Panc1 (cell line): ENCODE measurements at regions not wholly inside any gene's neighbourhood (a gene's known extent, or its start where the extent isn't known, plus 50 kb on each side); places are given as distances from the start of the nearest gene placed in this dataset.

Experiments used
- ATAC-seq: fragments of 200-7000 bp; cut with Tn5 transposase; 2 replicates; pipeline ENCODE4 v1.9.1; 2020; ENCODE audit warnings: mild to moderate bottlenecking, moderate library complexity
- BruUV-seq: library from RNA; stranded (reverse); fragments of 400-500 nt; replicated peaks from 2 replicates; lab custom pipeline; 2021; lab: Mats Ljungman, UMichigan
- CTCF ChIA-PET: fragments of 300-600 bp; sonication (Branson Sonifier 250); formaldehyde crosslinking; loops from one replicate; lab custom pipeline; 2022; ENCODE audit warnings: antibody characterized with exemption; lab: Charles Lee
- POLR2A ChIA-PET: fragments of 300-600 bp; sonication (Branson Sonifier 250); formaldehyde crosslinking; loops from one replicate; lab custom pipeline; 2022; ENCODE audit warnings: antibody characterized with exemption; lab: Charles Lee
- DNase-seq: peaks from one replicate; pipeline ENCODE4 v3.0.0-alpha.2; 2010; ENCODE audit warnings: low read depth, low spot score
- H3K27ac ChIP-seq: 2 replicates; pipeline ENCODE4 v1.5.1; 2011; ENCODE audit warnings: mild to moderate bottlenecking, low read length, inconsistent platforms
- H3K27me3 ChIP-seq: fragments of 200-500 bp; sonication (Bioruptor generic); 2 replicates; pipeline ENCODE4 v1.6.0; 2014; ENCODE audit warnings: low read length, inconsistent platforms; ENCODE audit not compliant: control insufficient read depth, insufficient read depth
- H3K36me3 ChIP-seq: fragments of 200-500 bp; sonication (Bioruptor generic); 2 replicates; pipeline ENCODE4 v1.5.1; 2014; ENCODE audit warnings: inconsistent platforms, mild to moderate bottlenecking, low read length, moderate library complexity; ENCODE audit not compliant: control insufficient read depth, insufficient read depth
- H3K4me1 ChIP-seq: 2 replicates; pipeline ENCODE4 v1.5.1; 2011; ENCODE audit warnings: inconsistent platforms, mild to moderate bottlenecking, low read length, moderate library complexity; ENCODE audit not compliant: control insufficient read depth, insufficient read depth
- H3K4me3 ChIP-seq, 2 experiments: 2 replicates each; pipeline ENCODE4 v1.5.1; 2011 to 2012; ENCODE audit warnings: low read depth in 2 of 2, low read length in 2 of 2, mild to moderate bottlenecking in 2 of 2, inconsistent platforms in 1 of 2, moderate library complexity in 1 of 2
- H3K9me3 ChIP-seq: fragments of 200-500 bp; sonication (Bioruptor generic); 2 replicates; pipeline ENCODE4 v1.5.1; 2014; ENCODE audit warnings: low read depth, mild to moderate bottlenecking, inconsistent platforms, low read length, moderate library complexity; ENCODE audit not compliant: control insufficient read depth, insufficient read depth
- POLR2AphosphoS5 ChIP-seq: IDR thresholded peaks from 2 replicates; pipeline ENCODE4 v1.6.1; 2012; ENCODE audit warnings: mild to moderate bottlenecking, low read depth, low read length, moderate library complexity
- SIN3A ChIP-seq: IDR thresholded peaks from 2 replicates; pipeline ENCODE4 v1.6.1; 2012; ENCODE audit warnings: low read depth, mild to moderate bottlenecking, low read length, moderate library complexity, borderline replicate concordance; ENCODE audit not compliant: insufficient read depth
- TCF7L2 ChIP-seq: IDR thresholded peaks from 2 replicates; pipeline ENCODE4 v1.6.1; 2011; ENCODE audit warnings: mild to moderate bottlenecking, low read depth, low read length, inconsistent platforms
- in situ Hi-C: cut with HindIII; loops from 2 replicates; pipeline ENCODE4 v1.10.0; 2016; ENCODE audit warnings: low sequenced_read_pairs, low pct_unique_long_range_greater_than_20kb
- intact Hi-C: fragments of 100-400 bp; cut with micrococcal nuclease; formaldehyde crosslinking; loops from one replicate; pipeline ENCODE4 v1.10.0; 2022; ENCODE audit not compliant: unreplicated experiment
- TF ChIP-seq, protein P1 (sequence below): fragments of 450-650 bp; IDR thresholded peaks from 2 replicates; pipeline ENCODE4 v1.5.1; 2017; ENCODE audit warnings: mild to moderate bottlenecking
- TF ChIP-seq, protein P2 (sequence below), 2 experiments: IDR thresholded peaks; 2 replicates each; pipeline ENCODE4 v1.6.1; 2011 to 2012; ENCODE audit warnings: low read depth in 2 of 2, control low read depth in 1 of 2, low read length in 1 of 2, mild to moderate bottlenecking in 1 of 2, moderate library complexity in 1 of 2; ENCODE audit not compliant: insufficient read depth in 1 of 2

- in situ Hi-C loops (no loop called here), intact Hi-C loops (no loop called here)
These were observed 340.9 kb downstream of the AACS start for GRCh38 chr12:125406131-125406530.

GRCh38 chr12:125408718-125409117 lies 343.5 kb downstream of the AACS start:
- no peak for ATAC-seq
- Histone ChIP-seq H3K27ac (no peak overlapping the region), H3K36me3 (no peaks in the 10 kb centered on the region), H3K4me1 (no peaks in the 10 kb centered on the region), H3K27me3 (peaks cover 5% of the 10 kb centered on the region; the same call in 1 of the 2 replicates), H3K9me3 (no peaks in the 10 kb centered on the region), H3K4me3 (no peak overlapping the region)
- ChIA-PET CTCF (no interaction called here), POLR2A (no interaction called here)
- no TSS peak for BruUV-seq
- DNase-seq = no peak
- TF ChIP-seq POLR2AphosphoS5 (no peak), TCF7L2 (no peak), SIN3A (no peak)
- TF ChIP-seq, protein P1, sequence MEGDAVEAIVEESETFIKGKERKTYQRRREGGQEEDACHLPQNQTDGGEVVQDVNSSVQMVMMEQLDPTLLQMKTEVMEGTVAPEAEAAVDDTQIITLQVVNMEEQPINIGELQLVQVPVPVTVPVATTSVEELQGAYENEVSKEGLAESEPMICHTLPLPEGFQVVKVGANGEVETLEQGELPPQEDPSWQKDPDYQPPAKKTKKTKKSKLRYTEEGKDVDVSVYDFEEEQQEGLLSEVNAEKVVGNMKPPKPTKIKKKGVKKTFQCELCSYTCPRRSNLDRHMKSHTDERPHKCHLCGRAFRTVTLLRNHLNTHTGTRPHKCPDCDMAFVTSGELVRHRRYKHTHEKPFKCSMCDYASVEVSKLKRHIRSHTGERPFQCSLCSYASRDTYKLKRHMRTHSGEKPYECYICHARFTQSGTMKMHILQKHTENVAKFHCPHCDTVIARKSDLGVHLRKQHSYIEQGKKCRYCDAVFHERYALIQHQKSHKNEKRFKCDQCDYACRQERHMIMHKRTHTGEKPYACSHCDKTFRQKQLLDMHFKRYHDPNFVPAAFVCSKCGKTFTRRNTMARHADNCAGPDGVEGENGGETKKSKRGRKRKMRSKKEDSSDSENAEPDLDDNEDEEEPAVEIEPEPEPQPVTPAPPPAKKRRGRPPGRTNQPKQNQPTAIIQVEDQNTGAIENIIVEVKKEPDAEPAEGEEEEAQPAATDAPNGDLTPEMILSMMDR = no peak
- TF ChIP-seq, protein P2, sequence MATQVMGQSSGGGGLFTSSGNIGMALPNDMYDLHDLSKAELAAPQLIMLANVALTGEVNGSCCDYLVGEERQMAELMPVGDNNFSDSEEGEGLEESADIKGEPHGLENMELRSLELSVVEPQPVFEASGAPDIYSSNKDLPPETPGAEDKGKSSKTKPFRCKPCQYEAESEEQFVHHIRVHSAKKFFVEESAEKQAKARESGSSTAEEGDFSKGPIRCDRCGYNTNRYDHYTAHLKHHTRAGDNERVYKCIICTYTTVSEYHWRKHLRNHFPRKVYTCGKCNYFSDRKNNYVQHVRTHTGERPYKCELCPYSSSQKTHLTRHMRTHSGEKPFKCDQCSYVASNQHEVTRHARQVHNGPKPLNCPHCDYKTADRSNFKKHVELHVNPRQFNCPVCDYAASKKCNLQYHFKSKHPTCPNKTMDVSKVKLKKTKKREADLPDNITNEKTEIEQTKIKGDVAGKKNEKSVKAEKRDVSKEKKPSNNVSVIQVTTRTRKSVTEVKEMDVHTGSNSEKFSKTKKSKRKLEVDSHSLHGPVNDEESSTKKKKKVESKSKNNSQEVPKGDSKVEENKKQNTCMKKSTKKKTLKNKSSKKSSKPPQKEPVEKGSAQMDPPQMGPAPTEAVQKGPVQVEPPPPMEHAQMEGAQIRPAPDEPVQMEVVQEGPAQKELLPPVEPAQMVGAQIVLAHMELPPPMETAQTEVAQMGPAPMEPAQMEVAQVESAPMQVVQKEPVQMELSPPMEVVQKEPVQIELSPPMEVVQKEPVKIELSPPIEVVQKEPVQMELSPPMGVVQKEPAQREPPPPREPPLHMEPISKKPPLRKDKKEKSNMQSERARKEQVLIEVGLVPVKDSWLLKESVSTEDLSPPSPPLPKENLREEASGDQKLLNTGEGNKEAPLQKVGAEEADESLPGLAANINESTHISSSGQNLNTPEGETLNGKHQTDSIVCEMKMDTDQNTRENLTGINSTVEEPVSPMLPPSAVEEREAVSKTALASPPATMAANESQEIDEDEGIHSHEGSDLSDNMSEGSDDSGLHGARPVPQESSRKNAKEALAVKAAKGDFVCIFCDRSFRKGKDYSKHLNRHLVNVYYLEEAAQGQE (IDR thresholded peaks at IDR 0.05; ENCODE audit: insufficient read depth in 1 of 2, low read depth in 2 of 2, low read length in 1 of 2) = no peak
- intact Hi-C loops = no loop called here
- in situ Hi-C loops = no loop called here

More at GRCh38 chr12:125406131-125406530, 340.9 kb downstream of the AACS start:
- H3K27ac ChIP-seq = no peak overlapping the region
- H3K4me1 ChIP-seq = no peaks in the 10 kb centered on the region
- BruUV-seq = no TSS peak
- POLR2A ChIA-PET = no interaction called here
- no peak for DNase-seq
- H3K4me3 ChIP-seq = no peak overlapping the region
- peaks cover 10% of the 10 kb centered on the region for H3K27me3 ChIP-seq
- CTCF ChIA-PET = no interaction called here
- H3K9me3 ChIP-seq = no peaks in the 10 kb centered on the region
- TF ChIP-seq POLR2AphosphoS5 = no peak
- no peak for TF ChIP-seq TCF7L2
- TF ChIP-seq SIN3A = no peak
- TF ChIP-seq, protein P2 (IDR thresholded peaks at IDR 0.05; ENCODE audit: insufficient read depth in 1 of 2, low read depth in 2 of 2, low read length in 1 of 2) = no peak
- H3K36me3 ChIP-seq = no peaks in the 10 kb centered on the region
- ATAC-seq = no peak
